T-helper 2 cell treated with Interferon-gamma antibody and Interleukin-4, amounts not matched to agents 5 μg/mL and 100 μg/mL, for 36 hours (primary cell): ENCODE measurements at regions not wholly inside any gene's neighbourhood (a gene's known extent, or its start where the extent isn't known, plus 50 kb on each side); places are given as distances from the start of the nearest gene placed in this dataset.

ENCODE experiments used
- DNase-seq: peaks from one replicate; pipeline ENCODE4 v3.0.0; 2021; ENCODE audit warnings: low spot score
- H3K27ac Mint-ChIP-seq: one replicate; pipeline ENCODE4 v1.8.0; 2021; ENCODE audit warnings: mild to moderate bottlenecking, mixed read lengths
- H3K27me3 Mint-ChIP-seq: one replicate; pipeline ENCODE4 v1.8.0; 2021; ENCODE audit warnings: low read depth, mixed read lengths
- H3K36me3 Mint-ChIP-seq: one replicate; pipeline ENCODE4 v1.8.0; 2021; ENCODE audit warnings: low read depth, mixed read lengths
- H3K4me1 Mint-ChIP-seq: one replicate; pipeline ENCODE4 v1.8.0; 2021; ENCODE audit warnings: low read depth, mixed read lengths
- H3K4me3 Mint-ChIP-seq: one replicate; pipeline ENCODE4 v1.8.0; 2022; ENCODE audit warnings: mild to moderate bottlenecking, moderate library complexity, mixed read lengths
- H3K9me3 Mint-ChIP-seq: one replicate; pipeline ENCODE4 v1.8.0; 2021; ENCODE audit warnings: mixed read lengths

DNA sequence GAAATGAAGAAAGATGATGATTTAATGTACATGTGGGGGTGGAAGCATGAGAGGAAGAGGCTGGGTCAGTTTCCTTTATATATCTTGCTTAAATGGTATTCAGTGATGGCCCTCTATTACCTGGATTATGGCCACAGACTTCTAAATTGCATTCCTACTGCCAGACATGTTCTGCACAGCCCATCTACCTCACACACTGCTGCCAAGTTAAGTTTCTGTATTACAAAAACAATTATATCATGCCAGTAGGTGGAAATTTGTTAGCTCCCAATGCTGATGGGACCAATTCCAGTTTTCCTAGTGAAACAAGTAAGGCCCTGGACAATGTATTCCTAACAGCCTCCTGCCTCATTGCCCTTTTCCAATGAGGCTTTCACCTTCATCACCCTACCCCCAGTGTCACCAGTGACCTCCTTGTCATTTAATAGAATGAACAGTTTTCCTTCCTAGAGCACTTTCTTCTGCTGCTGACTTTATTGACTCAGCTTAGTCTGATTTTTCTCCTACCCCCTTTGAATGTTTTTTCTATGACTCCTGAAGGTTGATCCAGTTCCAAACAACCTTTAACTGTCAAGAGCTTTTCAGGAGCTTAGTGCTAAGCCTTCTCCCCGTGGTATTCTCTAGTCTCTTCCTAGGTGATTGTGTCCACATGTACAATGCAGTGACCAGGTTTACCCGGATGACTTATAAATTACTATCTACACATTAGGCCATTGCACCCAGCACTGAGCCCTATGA, 316.6 kb upstream of the ANKRD30A start:
- Mint-ChIP-seq H3K9me3 (peaks cover 22% of the 10 kb centered on the region), H3K27ac (no peak overlapping the region), H3K4me1 (no peaks in the 10 kb centered on the region), H3K36me3 (no peaks in the 10 kb centered on the region), H3K27me3 (no peaks in the 10 kb centered on the region), H3K4me3 (no peak overlapping the region)
- DNase-seq: no peak

DNA sequence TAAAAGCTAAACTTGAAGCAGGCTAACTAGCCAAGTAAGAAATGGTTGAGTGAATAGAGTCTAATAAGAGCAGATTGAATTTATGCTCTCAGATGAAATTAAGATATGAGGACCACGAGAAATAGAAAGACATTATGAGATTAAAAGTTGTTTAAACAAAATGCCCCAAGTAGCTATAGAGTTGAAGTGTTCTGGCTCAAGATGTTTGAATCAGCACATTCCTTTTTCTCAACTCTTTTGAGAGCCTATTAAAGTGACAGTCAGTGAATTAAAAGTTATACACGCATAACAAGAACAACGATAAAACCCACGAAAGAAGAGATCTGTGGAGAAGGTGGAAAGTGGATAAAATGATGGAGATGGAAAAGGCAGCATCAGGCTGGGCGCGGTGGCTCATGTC, 322.2 kb upstream of the ANKRD30A start:
- Mint-ChIP-seq H3K27ac (no peak overlapping the region), H3K27me3 (no peaks in the 10 kb centered on the region), H3K36me3 (no peaks in the 10 kb centered on the region), H3K9me3 (peaks cover 10% of the 10 kb centered on the region), H3K4me1 (no peaks in the 10 kb centered on the region), H3K4me3 (no peak overlapping the region)
- DNase-seq: no peak

DNA sequence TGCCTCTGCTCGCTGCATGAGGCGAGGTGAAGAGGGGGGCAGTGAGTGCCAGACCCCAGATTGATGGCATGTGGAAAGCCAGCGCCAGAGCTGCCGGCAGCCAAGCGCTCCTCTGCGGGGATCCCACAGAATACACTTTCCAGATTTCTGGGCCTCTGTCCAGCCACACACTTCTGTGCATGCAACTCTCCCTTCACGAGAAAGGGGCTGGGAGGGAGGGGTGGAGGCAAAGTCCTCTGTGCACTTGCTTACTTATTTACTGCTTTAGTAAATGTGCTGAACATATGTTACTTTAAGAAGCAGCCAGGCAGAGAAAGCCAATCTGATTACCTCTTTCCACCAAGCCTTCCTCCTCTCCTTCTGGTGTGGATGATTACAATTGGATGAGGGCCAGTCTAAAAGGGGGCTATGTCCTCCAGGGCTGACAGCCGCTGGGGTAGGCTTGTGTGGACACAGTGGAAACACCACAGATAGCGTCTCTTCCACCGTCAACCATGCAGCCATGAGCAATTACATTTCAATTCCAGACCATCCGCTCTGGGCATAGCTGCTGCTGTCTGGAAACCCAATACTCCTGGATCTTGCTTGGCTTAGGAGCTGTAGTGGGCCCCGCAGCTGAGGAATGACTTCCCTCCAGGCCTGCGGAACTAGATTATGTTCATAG, 322.8 kb upstream of the ANKRD30A start:
- Mint-ChIP-seq H3K27ac (no peak overlapping the region), H3K4me3 (no peak overlapping the region), H3K27me3 (no peaks in the 10 kb centered on the region), H3K9me3 (peaks cover 10% of the 10 kb centered on the region), H3K36me3 (no peaks in the 10 kb centered on the region), H3K4me1 (no peaks in the 10 kb centered on the region)
- no peak for DNase-seq

DNA sequence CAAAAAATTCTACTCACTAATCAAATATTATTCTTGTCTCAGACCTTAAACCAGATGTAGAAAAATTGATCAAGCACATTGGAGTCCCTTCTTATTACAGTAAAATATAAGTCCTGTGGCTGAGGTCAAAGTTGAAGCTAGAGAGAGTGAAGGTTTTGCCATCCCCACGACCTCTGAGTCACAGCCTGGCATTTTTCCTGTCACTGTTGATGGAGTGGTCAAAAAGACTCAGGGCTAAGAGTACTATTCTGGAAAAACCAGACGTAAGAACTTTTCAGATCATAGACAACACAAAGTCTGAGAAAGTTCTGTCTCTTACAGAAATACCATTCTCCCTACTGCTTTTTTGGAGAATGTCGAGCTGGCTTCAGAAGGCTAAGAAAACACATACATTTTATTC, 323.7 kb upstream of the ANKRD30A start:
- H3K27me3 Mint-ChIP-seq: no peaks in the 10 kb centered on the region
- H3K36me3 Mint-ChIP-seq: no peaks in the 10 kb centered on the region
- no peak overlapping the region for H3K4me3 Mint-ChIP-seq
- DNase-seq: no peak
- H3K4me1 Mint-ChIP-seq: no peaks in the 10 kb centered on the region
- peaks cover 7% of the 10 kb centered on the region for H3K9me3 Mint-ChIP-seq
- no peak overlapping the region for H3K27ac Mint-ChIP-seq

DNA sequence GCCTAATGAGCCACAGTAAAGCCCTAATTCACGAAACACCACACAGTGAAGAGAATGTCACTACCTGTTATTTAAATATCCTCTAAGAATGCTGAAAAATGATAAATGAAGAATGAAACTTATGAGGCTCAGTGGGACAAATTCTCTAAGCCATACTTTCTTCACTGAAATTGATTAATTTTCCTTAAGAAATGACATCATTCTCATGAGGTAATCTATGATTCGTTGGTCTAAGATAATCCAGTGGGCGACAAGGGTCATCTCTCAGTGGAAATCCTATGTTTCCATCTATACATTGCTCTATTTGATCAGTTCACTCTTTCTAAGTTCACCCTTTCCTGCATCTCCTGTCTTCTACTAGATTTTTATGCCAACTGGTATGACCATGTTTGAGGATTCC, 330.4 kb upstream of the ANKRD30A start:
- no peak for DNase-seq
- no peak overlapping the region for H3K4me3 Mint-ChIP-seq
- no peaks in the 10 kb centered on the region for H3K27me3 Mint-ChIP-seq
- no peaks in the 10 kb centered on the region for H3K4me1 Mint-ChIP-seq
- peaks cover 14% of the 10 kb centered on the region for H3K9me3 Mint-ChIP-seq
- no peaks in the 10 kb centered on the region for H3K36me3 Mint-ChIP-seq
- no peak overlapping the region for H3K27ac Mint-ChIP-seq

DNA sequence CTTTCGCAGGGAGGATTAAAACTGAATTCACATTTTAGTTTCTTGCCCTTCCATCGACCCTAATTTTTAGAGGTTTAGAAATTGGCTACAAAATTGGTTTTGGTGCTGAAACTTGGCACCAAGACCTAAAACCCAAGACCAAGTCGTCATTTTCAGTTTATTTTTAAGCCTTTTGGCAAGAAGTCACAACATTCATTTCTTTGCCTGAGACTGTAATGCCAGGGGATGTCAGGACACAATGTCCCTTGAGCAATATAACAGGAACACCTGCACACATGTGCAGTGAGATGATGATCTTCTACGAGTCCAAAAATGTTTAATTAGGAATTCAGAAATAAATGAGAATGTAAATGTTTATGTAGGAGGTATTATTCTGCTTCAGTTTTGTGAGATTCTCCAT, 335.4 kb upstream of the ANKRD30A start:
- Mint-ChIP-seq H3K36me3 (no peaks in the 10 kb centered on the region), H3K4me1 (no peaks in the 10 kb centered on the region), H3K9me3 (peaks cover 12% of the 10 kb centered on the region), H3K27ac (no peak overlapping the region), H3K27me3 (no peaks in the 10 kb centered on the region), H3K4me3 (no peak overlapping the region)
- DNase-seq: no peak

DNA sequence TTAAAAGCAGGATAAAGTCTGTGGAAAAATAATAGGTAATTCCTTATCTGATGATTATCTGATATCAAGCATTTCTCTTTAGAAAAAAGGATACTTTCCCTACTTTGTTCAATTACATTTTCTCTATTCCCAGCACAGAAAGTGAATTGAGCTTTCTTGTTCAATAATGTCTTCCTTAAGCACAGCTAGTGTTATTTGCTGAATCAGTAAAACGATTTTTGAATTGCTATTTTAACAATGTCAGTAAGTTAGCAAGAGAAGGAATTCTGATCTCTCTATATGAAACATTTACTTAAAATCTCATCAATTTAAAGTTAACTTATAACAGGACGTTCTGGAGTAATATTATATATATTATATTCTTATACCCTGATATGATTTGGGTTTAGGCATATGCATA, 337.2 kb upstream of the ANKRD30A start:
- no peaks in the 10 kb centered on the region for H3K36me3 Mint-ChIP-seq
- H3K27me3 Mint-ChIP-seq: no peaks in the 10 kb centered on the region
- peaks cover 12% of the 10 kb centered on the region for H3K9me3 Mint-ChIP-seq
- H3K4me1 Mint-ChIP-seq: no peaks in the 10 kb centered on the region
- no peak overlapping the region for H3K4me3 Mint-ChIP-seq
- H3K27ac Mint-ChIP-seq: no peak overlapping the region
- no peak for DNase-seq

DNA sequence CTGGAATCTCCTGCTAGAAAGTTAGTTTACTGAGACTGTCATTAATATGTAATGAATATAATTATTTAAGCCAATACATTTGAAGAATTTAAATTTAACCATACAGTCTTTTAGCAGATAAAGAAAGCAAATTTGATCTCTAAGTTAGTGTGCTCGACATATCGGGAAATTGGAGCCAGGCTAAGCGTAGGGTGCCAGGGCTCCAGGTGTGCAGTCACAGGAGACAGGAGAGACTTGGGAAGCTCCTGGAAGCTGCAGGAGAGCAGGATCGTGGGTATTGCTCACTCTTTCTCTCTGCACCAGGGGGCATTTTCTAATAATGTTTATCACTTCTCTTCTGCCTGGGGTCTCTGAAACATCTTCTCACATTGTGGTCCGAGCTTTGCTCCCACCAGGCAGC, 342.0 kb upstream of the ANKRD30A start:
- no peak overlapping the region for H3K4me3 Mint-ChIP-seq
- no peak for DNase-seq
- H3K27me3 Mint-ChIP-seq: no peaks in the 10 kb centered on the region
- no peaks in the 10 kb centered on the region for H3K36me3 Mint-ChIP-seq
- no peaks in the 10 kb centered on the region for H3K4me1 Mint-ChIP-seq
- peaks cover 3% of the 10 kb centered on the region for H3K9me3 Mint-ChIP-seq
- H3K27ac Mint-ChIP-seq: no peak overlapping the region

DNA sequence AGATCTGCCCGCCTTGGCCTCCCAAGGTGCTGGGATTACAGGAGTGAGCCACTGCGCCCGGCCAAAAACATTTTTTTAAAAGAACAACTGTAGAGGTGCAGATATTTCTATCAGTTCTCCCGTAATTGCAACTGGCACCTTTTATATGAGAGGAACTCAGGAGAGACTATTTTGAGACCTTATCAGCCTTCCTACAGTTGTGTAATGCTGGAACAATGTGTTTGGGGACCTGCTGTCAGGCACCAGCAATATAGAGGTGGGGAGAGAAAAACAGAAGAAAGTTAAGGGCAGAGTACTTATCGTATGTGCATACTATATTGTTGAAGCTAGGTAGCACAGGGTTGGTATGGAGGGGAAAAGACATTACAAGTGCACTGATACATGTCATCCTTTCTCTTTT, 343.8 kb upstream of the ANKRD30A start:
- DNase-seq: no peak
- peaks cover 12% of the 10 kb centered on the region for H3K9me3 Mint-ChIP-seq
- H3K27me3 Mint-ChIP-seq: no peaks in the 10 kb centered on the region
- H3K4me1 Mint-ChIP-seq: no peaks in the 10 kb centered on the region
- H3K27ac Mint-ChIP-seq: no peak overlapping the region
- no peaks in the 10 kb centered on the region for H3K36me3 Mint-ChIP-seq
- no peak overlapping the region for H3K4me3 Mint-ChIP-seq

DNA sequence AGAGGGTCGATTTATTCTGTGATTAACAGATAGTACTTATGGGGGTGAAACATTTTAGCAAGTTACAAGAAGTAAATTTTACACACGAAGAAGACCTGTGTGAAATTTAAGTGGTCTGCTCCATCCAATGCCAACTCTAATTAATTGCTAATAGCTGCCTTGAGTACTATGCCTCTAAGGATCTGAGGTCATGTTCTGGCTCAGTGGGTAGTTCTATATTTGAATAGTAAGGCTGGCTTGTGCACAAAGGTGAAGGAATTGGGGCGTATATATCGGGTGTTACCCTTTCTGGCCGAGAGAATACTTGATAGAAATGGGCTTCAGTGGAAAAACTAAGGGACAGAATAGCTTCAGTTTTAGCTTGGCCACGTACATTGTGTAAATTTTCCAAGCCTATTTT, 345.2 kb upstream of the ANKRD30A start:
- Mint-ChIP-seq H3K9me3 (peaks cover 16% of the 10 kb centered on the region), H3K27ac (no peak overlapping the region), H3K4me3 (no peak overlapping the region), H3K27me3 (no peaks in the 10 kb centered on the region), H3K36me3 (no peaks in the 10 kb centered on the region), H3K4me1 (no peaks in the 10 kb centered on the region)
- DNase-seq: no peak

DNA sequence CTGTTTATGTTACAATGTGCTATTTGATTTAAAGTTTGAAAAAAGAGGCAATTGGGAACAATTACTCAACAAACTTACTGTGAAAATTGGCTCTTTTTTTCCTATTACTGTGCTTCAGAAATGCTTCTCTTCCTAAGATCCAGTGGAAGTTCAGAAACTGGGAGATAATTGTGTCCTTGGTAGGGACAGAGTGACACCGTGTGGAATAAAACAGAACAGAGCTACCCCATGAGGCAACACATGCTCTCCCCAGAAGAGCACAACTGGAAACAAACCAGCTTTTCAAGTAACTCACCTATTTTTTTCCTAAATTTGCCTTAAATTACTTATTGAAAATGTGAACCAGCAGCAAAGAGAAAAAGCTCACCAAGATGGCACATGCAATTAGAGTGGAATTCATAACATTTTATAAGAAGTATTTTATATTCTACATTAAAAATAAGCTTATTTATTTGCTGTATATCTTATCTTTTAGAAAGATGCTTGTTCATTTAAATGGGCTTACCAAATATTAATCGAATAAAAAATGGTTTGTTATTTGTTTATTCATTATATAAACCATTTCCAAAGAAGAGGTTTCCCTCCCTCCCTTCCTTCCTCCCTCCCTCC, 346.1 kb upstream of the ANKRD30A start:
- Mint-ChIP-seq H3K27me3 (no peaks in the 10 kb centered on the region), H3K36me3 (no peaks in the 10 kb centered on the region), H3K4me3 (no peak overlapping the region), H3K4me1 (no peaks in the 10 kb centered on the region), H3K27ac (no peak overlapping the region), H3K9me3 (peaks cover 16% of the 10 kb centered on the region)
- DNase-seq: no peak

DNA sequence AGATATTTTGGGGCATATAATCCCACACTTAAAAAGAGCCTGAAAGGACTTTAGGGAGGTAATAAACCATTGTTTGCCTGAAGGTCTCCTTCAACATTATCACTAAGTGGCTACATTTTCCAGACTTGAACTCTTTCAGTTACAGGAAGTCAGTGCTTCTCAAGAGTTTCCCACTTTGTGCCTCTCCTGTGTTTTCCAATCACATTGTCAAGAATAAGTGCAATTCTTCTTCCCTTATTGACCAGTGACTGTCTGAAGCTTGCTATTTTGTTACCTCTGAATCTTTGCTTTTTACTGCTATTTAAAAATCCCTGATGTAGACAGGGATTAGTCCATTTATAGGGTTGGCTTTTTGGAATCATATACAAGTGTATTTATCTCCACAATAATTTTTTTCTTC, 346.7 kb upstream of the ANKRD30A start:
- Mint-ChIP-seq H3K27ac (no peak overlapping the region), H3K4me1 (no peaks in the 10 kb centered on the region), H3K9me3 (peaks cover 16% of the 10 kb centered on the region), H3K4me3 (no peak overlapping the region), H3K36me3 (no peaks in the 10 kb centered on the region), H3K27me3 (no peaks in the 10 kb centered on the region)
- no peak for DNase-seq

DNA sequence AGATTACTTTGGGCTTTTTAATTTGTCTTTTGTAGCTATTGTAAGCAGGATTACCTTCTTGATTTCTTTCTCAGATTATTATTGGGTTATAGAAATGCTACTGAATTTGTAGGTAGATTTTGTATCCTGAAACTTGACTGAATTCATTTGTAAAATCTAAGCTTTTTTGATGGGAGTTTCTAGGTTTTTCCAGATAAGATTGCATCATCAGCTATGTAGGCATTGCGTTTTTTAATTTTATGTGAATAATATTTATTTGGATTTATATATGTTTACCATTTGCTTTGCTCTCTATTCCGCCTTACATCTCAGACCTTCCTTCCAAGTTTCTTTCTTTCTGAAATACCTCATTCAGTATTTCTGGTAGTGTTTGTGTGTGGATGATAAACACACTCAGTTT, 351.7 kb upstream of the ANKRD30A start:
- H3K4me1 Mint-ChIP-seq: no peaks in the 10 kb centered on the region
- peaks cover 29% of the 10 kb centered on the region for H3K9me3 Mint-ChIP-seq
- no peaks in the 10 kb centered on the region for H3K36me3 Mint-ChIP-seq
- no peak overlapping the region for H3K4me3 Mint-ChIP-seq
- no peak overlapping the region for H3K27ac Mint-ChIP-seq
- no peak for DNase-seq
- no peaks in the 10 kb centered on the region for H3K27me3 Mint-ChIP-seq

DNA sequence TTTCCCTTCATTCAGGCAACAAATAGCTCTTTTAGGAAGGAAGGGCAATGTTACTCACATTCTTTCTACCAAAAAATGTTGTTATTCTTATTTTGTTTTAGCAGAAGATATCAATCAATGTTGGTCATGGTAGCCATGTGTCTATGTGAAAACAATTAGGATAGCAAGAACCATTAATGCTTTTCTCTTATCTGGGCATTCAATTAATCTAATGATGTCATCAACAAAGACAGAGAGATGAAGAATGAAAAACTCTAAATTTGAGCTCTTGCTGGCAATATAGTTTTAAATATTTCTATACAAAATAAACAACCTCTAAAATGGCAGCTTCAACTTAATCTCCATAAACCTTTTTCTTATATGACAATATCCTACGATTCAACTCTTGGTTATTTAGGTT, 353.7 kb upstream of the ANKRD30A start:
- no peaks in the 10 kb centered on the region for H3K27me3 Mint-ChIP-seq

More for the DNA sequence above, 353.7 kb upstream of the ANKRD30A start:
- DNase-seq: no peak
- H3K27ac Mint-ChIP-seq: no peak overlapping the region
- H3K9me3 Mint-ChIP-seq: peaks cover 17% of the 10 kb centered on the region
- H3K4me1 Mint-ChIP-seq: no peaks in the 10 kb centered on the region
- H3K36me3 Mint-ChIP-seq: no peaks in the 10 kb centered on the region
- no peak overlapping the region for H3K4me3 Mint-ChIP-seq
